Hematopoietic multipotent progenitor cell (in vitro differentiated cells): ENCODE measurements at regions not wholly inside any gene's neighbourhood (a gene's known extent, or its start where the extent isn't known, plus 50 kb on each side); places are given as distances from the start of the nearest gene placed in this dataset.

Experiments
- DNase-seq, 3 donors: peaks; one replicate each; pipeline ENCODE4 v3.0.0-alpha.2; 2011 to 2015; ENCODE audit warnings: low read depth in 2 of 3, low spot score in 2 of 3

- no peak for DNase-seq
Observed at GRCh38 chr2:41955316-41956043, 92.3 kb upstream of the PKDCC start.

DNA sequence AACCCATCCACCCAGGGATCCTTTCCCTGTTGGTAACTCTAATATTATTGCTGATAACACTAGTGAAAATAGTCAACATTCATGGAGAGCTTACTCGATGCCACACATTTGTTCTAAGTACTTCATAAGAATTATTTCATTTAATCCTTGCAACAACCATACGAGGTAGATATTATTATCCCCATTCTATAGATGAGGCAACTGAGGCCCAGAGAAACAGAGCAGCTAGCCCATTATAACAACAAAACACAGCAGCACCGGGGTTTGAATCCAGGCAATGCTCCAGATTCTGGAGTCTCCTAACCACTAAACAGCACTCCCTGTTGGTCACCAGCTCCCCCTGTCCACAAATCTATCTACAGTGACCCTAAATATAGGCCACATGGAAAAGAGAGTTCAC lies 90.4 kb upstream of the PKDCC start:
- no peak for DNase-seq

GRCh38 chr2:41958251-41958650 lies 89.6 kb upstream of the PKDCC start:
- DNase-seq: no peak

DNA sequence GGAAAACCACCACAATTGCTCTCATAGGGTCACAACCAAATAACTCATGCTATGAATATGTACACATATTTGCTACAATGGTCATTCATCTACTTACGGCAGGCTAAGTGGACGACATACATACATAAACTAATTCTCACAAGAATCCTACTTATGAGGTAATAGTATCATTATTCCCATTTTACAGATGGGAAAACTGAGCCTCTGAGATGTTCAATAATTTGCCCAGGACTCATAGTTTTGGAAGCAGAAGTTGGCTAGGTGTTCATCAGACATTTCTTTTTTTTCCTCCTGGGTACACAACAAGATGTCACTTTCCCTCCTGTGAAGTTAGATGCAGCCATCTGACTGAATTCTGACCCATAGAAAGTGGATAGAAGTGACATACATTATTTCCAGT lies 89.0 kb upstream of the PKDCC start:
- no peak for DNase-seq

DNA sequence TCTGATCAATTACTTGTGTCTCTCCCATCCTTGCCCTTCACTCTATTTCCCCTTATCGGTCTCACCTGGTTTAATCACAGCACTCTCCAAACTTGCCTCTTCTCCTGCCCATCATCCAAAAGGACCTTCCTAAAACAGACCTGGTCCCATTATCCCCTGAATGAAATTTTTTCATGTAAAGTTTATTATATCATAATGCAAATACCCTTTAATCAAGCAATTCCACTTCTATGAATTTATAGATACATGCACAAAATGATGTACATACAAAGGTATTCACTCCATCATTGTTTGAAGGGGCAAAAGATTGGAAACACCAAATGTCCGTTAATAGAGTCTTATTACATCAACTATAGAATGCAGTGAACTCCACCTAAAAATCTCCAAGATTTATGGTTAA lies 88.1 kb upstream of the PKDCC start:
- no peak for DNase-seq

GRCh38 chr2:41962922-41963622 lies 84.7 kb upstream of the PKDCC start:
- DNase-seq: no peak

- DNase-seq: no peak
Observed at GRCh38 chr2:41963661-41964525, 83.9 kb upstream of the PKDCC start.

GRCh38 chr2:41965173-41965908 lies 82.5 kb upstream of the PKDCC start:
- DNase-seq: no peak

DNA sequence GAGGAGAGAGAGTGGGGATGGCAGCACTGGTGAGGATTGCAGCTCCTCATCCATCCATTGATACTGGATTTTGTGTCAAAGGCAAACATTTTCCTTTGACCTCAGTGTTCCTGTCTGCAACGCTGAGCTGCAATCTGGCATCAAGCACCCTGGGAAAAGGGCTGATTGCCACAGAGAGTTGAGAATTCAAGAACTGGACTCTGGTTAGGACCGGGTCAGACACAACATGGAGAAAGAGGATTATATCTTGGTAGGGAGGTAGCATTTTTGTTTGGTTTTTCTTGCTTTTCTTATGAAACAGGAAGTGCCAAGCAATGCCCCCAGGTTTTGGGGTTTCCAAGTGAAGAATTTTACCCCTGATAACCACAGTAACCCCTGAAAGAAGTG lies 81.9 kb upstream of the PKDCC start:
- no peak for DNase-seq

DNA sequence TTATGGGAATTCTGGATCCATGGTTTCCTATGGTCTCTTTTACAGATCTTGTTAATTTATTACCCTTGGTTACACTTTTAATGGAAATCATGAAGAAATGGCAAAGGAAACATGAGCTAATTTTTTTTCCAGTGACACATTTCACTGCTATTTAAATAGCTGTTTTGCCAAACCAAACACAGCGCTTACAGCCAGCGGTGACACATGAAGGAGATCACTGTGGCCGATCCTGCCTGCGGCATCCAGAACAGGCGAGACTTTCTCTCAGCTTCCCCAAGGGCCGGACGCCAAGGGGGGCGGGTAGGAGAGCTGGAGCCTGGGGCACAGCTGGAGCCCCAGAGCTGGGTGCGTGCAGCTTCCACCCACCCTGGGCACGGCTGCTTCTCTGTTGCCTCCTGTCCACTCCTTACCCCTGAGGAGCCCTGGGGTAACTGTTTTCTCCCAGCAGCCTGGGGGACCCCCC lies 81.4 kb upstream of the PKDCC start:
- no peak for DNase-seq

DNA sequence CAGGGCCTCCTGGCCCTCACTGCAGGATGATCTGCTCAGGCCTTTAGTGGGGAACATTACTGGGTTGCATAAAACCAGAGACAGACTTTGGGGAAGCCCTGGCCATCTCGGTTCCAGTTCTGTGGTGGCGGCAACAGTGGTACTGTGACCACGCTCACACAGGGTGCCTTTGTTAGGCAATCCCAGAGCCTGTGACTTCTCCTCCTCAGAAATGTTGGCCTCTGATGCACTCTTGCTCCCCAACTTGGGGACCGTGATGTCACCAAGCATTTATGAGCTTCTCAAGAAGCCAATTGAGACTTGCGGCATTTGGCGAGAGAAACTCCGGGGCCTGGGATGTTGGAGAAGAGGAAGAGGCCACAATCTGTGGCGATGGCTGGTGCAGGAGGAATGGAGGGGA lies 80.9 kb upstream of the PKDCC start:
- DNase-seq: no peak

GRCh38 chr2:41967476-41968181 lies 80.2 kb upstream of the PKDCC start:
- DNase-seq: no peak

GRCh38 chr2:41968182-41968578 lies 79.6 kb upstream of the PKDCC start:
- no peak for DNase-seq

- DNase-seq: no peak
Observed at GRCh38 chr2:41970988-41971660, 76.7 kb upstream of the PKDCC start.

DNA sequence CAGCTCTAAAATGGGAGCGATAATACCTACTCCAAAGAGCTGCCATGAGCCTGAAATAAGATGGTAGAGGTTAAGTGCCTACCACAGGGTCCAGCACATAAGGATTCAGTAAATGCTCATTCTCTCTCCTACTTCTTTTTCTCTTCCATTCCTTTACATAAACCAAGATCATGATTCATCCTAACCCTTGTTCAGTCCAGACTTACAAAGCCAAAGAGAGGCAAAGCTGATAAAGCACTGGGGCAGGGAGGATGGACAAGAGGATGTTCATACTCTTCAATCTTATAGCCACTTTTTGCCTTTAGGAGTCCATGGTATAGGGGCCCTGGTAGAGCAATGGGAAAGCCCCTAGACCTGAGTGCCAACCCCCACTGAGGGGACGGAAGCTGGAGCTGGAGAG lies 75.6 kb upstream of the PKDCC start:
- no peak for DNase-seq

DNA sequence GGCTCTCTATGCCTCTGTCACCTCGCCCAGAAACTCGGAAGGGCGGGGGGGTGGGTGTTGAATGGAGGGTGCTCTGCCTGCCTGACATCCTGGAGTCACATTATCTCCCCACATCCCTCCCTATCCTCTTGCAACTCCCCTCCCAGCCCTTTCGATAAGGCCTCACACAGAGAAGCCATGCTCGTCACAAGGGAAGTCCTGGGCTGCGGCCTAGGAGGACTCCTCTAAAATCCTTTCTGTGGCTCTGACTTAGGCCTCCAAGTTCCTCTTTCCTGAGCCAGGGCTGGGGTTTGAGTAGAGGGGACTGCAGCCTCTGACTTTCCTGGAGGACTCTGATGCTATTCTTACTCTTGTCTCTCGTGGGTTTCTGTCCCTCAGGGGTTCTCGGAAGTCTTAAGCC lies 75.0 kb upstream of the PKDCC start:
- DNase-seq: no peak

DNA sequence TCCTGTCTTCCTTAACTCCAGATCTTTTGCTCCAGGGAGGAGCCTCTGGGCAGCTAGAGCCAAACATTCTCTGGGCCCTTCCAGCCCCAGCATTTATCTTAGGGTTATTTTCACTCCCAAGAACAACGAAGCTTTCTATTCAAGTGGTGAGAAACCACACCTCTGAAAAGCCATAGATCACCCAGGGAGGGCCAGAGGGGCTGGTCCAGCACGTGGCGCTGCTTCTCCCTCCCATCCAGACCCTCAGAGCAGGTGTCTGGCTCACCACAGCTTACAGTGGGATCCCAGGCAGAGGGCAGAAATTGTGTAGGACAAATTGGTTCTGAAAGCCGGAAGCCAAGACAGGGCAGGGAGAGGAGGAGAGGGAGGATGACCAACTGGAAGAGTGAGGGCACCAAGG lies 74.0 kb upstream of the PKDCC start:
- no peak for DNase-seq

- no peak for DNase-seq
Observed at GRCh38 chr2:41981417-41981816, 66.4 kb upstream of the PKDCC start.

DNA sequence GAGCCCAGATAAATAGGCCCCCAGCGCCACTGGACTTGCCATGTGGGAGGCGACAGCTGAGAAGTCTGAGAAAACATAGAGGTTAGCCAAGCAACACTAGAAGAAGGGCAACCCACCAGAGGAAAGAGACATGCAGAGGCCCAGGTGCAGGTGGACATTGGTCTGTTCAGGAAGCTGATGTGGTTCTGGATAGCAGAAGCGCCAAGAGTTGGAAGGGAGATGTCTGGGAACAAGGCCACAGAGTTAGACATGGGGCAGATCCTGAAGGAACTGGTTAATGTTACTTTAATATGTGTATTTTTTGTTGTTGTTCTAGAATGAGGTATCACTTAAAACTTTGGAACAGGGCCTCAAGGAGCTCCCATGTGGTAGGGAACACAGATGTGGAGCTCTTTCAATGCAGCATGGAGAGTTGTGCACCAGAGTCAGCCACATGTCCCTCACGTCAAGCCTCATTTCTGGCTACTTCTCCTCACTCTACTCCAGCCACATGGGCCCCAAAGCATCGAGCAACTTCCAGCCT lies 62.2 kb upstream of the PKDCC start:
- no peak for DNase-seq
